GM19025 (cell line): ENCODE measurements at regions not wholly inside any gene's neighbourhood (a gene's known extent, or its start where the extent isn't known, plus 50 kb on each side); places are given as distances from the start of the nearest gene placed in this dataset.

Experiments
- ATAC-seq: cut with Tn5 transposase; IDR thresholded peaks from one replicate; pipeline ENCODE4 v1.9.1; 2021; ENCODE audit warnings: mild to moderate bottlenecking, low read depth, moderate library complexity; ENCODE audit not compliant: unreplicated experiment

- no peak for ATAC-seq
Measured at GRCh38 chr13:26989957-26990713, 181.5 kb downstream of the USP12 start.

- ATAC-seq: no peak
Measured at GRCh38 chr13:26989261-26989956, 182.2 kb downstream of the USP12 start.

- ATAC-seq: no peak
Measured at GRCh38 chr13:26988059-26988769, 183.4 kb downstream of the USP12 start.

- no peak for ATAC-seq
Measured at GRCh38 chr13:26987486-26988013, 184.1 kb downstream of the USP12 start.

- peak; percentile 69 for ATAC-seq
Measured at GRCh38 chr13:26985285-26985878, 186.2 kb downstream of the USP12 start.

- no peak for ATAC-seq
Measured at GRCh38 chr13:26984337-26984736, 187.3 kb downstream of the USP12 start.

- no peak for ATAC-seq
Measured at GRCh38 chr13:26983543-26984320, 187.9 kb downstream of the USP12 start.

- ATAC-seq: no peak
Measured at GRCh38 chr13:26980099-26981031, 191.2 kb downstream of the USP12 start.

GRCh38 chr13:26979334-26979733 is 192.3 kb downstream of the USP12 start:
- no peak for ATAC-seq

GRCh38 chr13:26978081-26978860 is 193.3 kb downstream of the USP12 start:
- no peak for ATAC-seq

- ATAC-seq: no peak
Measured at GRCh38 chr13:26977541-26977940, 194.1 kb downstream of the USP12 start.

GRCh38 chr13:26976313-26976712 is 195.3 kb downstream of the USP12 start:
- ATAC-seq: no peak

GRCh38 chr13:26973946-26974345 is 197.7 kb downstream of the USP12 start:
- no peak for ATAC-seq

- no peak for ATAC-seq
Measured at GRCh38 chr13:26973295-26973694, 198.3 kb downstream of the USP12 start.

GRCh38 chr13:26971990-26972887 is 199.4 kb downstream of the USP12 start:
- ATAC-seq: peak; percentile 55

- no peak for ATAC-seq
Measured at GRCh38 chr13:26968431-26969341, 202.9 kb downstream of the USP12 start.
